ES-I3 (cell line): ENCODE measurements at regions not wholly inside any gene's neighbourhood (a gene's known extent, or its start where the extent isn't known, plus 50 kb on each side); places are given as distances from the start of the nearest gene placed in this dataset.

Source experiments
- H3K36me3 ChIP-seq: 2 replicates; pipeline ENCODE4 v1.6.1; 2013; ENCODE audit warnings: mild to moderate bottlenecking, low read length, control low read depth, moderate library complexity; ENCODE audit not compliant: insufficient read depth
- H3K4me1 ChIP-seq: 2 replicates; pipeline ENCODE4 v1.6.1; 2013; ENCODE audit warnings: mild to moderate bottlenecking, control low read depth, low read length; ENCODE audit not compliant: insufficient read depth
- H3K9ac ChIP-seq: 2 replicates; pipeline ENCODE4 v1.6.1; 2013; ENCODE audit warnings: low read depth, mild to moderate bottlenecking, low read length, moderate library complexity
- H3K9me3 ChIP-seq: 2 replicates; pipeline ENCODE4 v1.6.1; 2013; ENCODE audit warnings: mild to moderate bottlenecking, low read length, moderate library complexity; ENCODE audit not compliant: control insufficient read depth, insufficient read depth

- H3K9me3 ChIP-seq = 0 out of 2 replicates have a peak, but pooled peaks cover 4% of the 10 kb centered on the region
- H3K9ac ChIP-seq = no peak overlapping the region
- no peaks in the 10 kb centered on the region for H3K4me1 ChIP-seq
- no peaks in the 10 kb centered on the region for H3K36me3 ChIP-seq
Measured at GRCh38 chr2:7588295-7588694, 671.1 kb downstream of the RNF144A start.

GRCh38 chr2:7592618-7593140, 675.5 kb downstream of the RNF144A start:
- no peak overlapping the region for H3K9ac ChIP-seq
- no peaks in the 10 kb centered on the region for H3K4me1 ChIP-seq

GRCh38 chr2:7593360-7593759, 676.1 kb downstream of the RNF144A start:
- Histone ChIP-seq H3K9me3 (no peaks in the 10 kb centered on the region), H3K4me1 (no peaks in the 10 kb centered on the region), H3K36me3 (no peaks in the 10 kb centered on the region), H3K9ac (no peak overlapping the region)

More at GRCh38 chr2:7592618-7593140, 675.5 kb downstream of the RNF144A start:
- H3K9me3 ChIP-seq = no peaks in the 10 kb centered on the region
- H3K36me3 ChIP-seq = no peaks in the 10 kb centered on the region

- Histone ChIP-seq H3K4me1 (no peaks in the 10 kb centered on the region), H3K36me3 (no peaks in the 10 kb centered on the region), H3K9me3 (no peaks in the 10 kb centered on the region), H3K9ac (no peak overlapping the region)
Measured at GRCh38 chr2:7594211-7594610, 677.0 kb downstream of the RNF144A start.

GRCh38 chr2:7595206-7595605, 678.0 kb downstream of the RNF144A start:
- H3K4me1 ChIP-seq = no peaks in the 10 kb centered on the region
- no peaks in the 10 kb centered on the region for H3K9me3 ChIP-seq
- no peaks in the 10 kb centered on the region for H3K36me3 ChIP-seq
- H3K9ac ChIP-seq = no peak overlapping the region

GRCh38 chr2:7598402-7598801, 681.2 kb downstream of the RNF144A start:
- no peaks in the 10 kb centered on the region for H3K36me3 ChIP-seq
- no peak overlapping the region for H3K9ac ChIP-seq
- no peaks in the 10 kb centered on the region for H3K9me3 ChIP-seq
- H3K4me1 ChIP-seq = no peaks in the 10 kb centered on the region

- Histone ChIP-seq H3K9me3 (no peaks in the 10 kb centered on the region), H3K9ac (no peak overlapping the region), H3K36me3 (no peaks in the 10 kb centered on the region), H3K4me1 (no peaks in the 10 kb centered on the region)
Measured at GRCh38 chr2:7599462-7600258, 682.4 kb downstream of the RNF144A start.

GRCh38 chr2:7601990-7602389, 684.8 kb downstream of the RNF144A start:
- no peaks in the 10 kb centered on the region for H3K36me3 ChIP-seq
- H3K4me1 ChIP-seq = no peaks in the 10 kb centered on the region
- no peaks in the 10 kb centered on the region for H3K9me3 ChIP-seq
- no peak overlapping the region for H3K9ac ChIP-seq

- Histone ChIP-seq H3K36me3 (no peaks in the 10 kb centered on the region), H3K9me3 (no peaks in the 10 kb centered on the region), H3K9ac (no peak overlapping the region), H3K4me1 (no peaks in the 10 kb centered on the region)
Measured at GRCh38 chr2:7604456-7604855, 687.2 kb downstream of the RNF144A start.

- Histone ChIP-seq H3K9ac (no peak overlapping the region), H3K9me3 (no peaks in the 10 kb centered on the region), H3K36me3 (no peaks in the 10 kb centered on the region), H3K4me1 (no peaks in the 10 kb centered on the region)
Measured at GRCh38 chr2:7607441-7608173, 690.4 kb downstream of the RNF144A start.

- Histone ChIP-seq H3K9me3 (no peaks in the 10 kb centered on the region), H3K9ac (no peak overlapping the region), H3K36me3 (no peaks in the 10 kb centered on the region), H3K4me1 (no peaks in the 10 kb centered on the region)
Measured at GRCh38 chr2:7609556-7609955, 692.3 kb downstream of the RNF144A start.

- H3K4me1 ChIP-seq = no peaks in the 10 kb centered on the region
- no peak overlapping the region for H3K9ac ChIP-seq
- H3K9me3 ChIP-seq = no peaks in the 10 kb centered on the region
- H3K36me3 ChIP-seq = no peaks in the 10 kb centered on the region
Measured at GRCh38 chr2:7609974-7610373, 692.8 kb downstream of the RNF144A start.

GRCh38 chr2:7611750-7612149, 694.5 kb downstream of the RNF144A start:
- no peaks in the 10 kb centered on the region for H3K36me3 ChIP-seq
- no peaks in the 10 kb centered on the region; the same call in 1 of the 2 replicates for H3K9me3 ChIP-seq
- H3K4me1 ChIP-seq = no peaks in the 10 kb centered on the region
- H3K9ac ChIP-seq = no peak overlapping the region

- Histone ChIP-seq H3K4me1 (no peaks in the 10 kb centered on the region), H3K9me3 (no peaks in the 10 kb centered on the region; the same call in 1 of the 2 replicates), H3K9ac (no peak overlapping the region), H3K36me3 (no peaks in the 10 kb centered on the region)
Measured at GRCh38 chr2:7612969-7613368, 695.8 kb downstream of the RNF144A start.

GRCh38 chr2:7613831-7614230, 696.6 kb downstream of the RNF144A start:
- H3K9me3 ChIP-seq = no peaks in the 10 kb centered on the region; the same call in 1 of the 2 replicates
- no peaks in the 10 kb centered on the region for H3K4me1 ChIP-seq
- H3K36me3 ChIP-seq = no peaks in the 10 kb centered on the region
- H3K9ac ChIP-seq = no peak overlapping the region
